ENCODE measurements at regions not wholly inside any gene's neighbourhood (a gene's known extent, or its start where the extent isn't known, plus 50 kb on each side); places are given as distances from the start of the nearest gene placed in this dataset.

- intact Hi-C loops (cut with micrococcal nuclease), result no loop called here
- Mint-ChIP-seq H3K9me3 (peaks cover 0 to 7% (median 4%) of the 10 kb centered on the region in 8 donors), H3K4me3 (no peak overlapping the region), H3K27me3 (no peaks in the 10 kb centered on the region), H3K36me3 (no peaks in the 10 kb centered on the region), H3K4me1 (no peaks in the 10 kb centered on the region), H3K27ac (no peak overlapping the region)
- H3K27ac ChIP-seq (ENCODE audit: low read depth, low read length), result no peak overlapping the region
- ChIA-PET CTCF (ENCODE audit: partially characterized antibody) (no interaction called here), POLR2A (ENCODE audit: partially characterized antibody) (no interaction called here)
- no peak overlapping the region for H3K4me3 ChIP-seq (ENCODE audit: low read length in 2 of 2)
- no peaks in the 10 kb centered on the region for H3K4me1 ChIP-seq (ENCODE audit: insufficient read depth, low read length)
- H3K36me3 ChIP-seq (ENCODE audit: insufficient read depth, low read length), result no peaks in the 10 kb centered on the region
- H3K9me3 ChIP-seq (ENCODE audit: control insufficient read depth in 1 of 2, low read length in 2 of 2), result no peaks in the 10 kb centered on the region
- no peaks in the 10 kb centered on the region for H3K27me3 ChIP-seq (ENCODE audit: insufficient read depth, low read length)
- DNase-seq, result no peak
Observed at GRCh38 chr11:91761406-91762025, 463.1 kb upstream of the FAT3 start.

GRCh38 chr11:91756829-91757480, 467.7 kb upstream of the FAT3 start:
- Mint-ChIP-seq H3K4me3 (no peak overlapping the region), H3K27me3 (no peaks in the 10 kb centered on the region), H3K27ac (no peak overlapping the region), H3K9me3 (peaks cover 0 to 11% (median 5%) of the 10 kb centered on the region in 8 donors), H3K4me1 (no peaks in the 10 kb centered on the region), H3K36me3 (no peaks in the 10 kb centered on the region)
- Histone ChIP-seq H3K4me1 (ENCODE audit: insufficient read depth, low read length) (no peaks in the 10 kb centered on the region), H3K27me3 (ENCODE audit: insufficient read depth, low read length) (no peaks in the 10 kb centered on the region), H3K4me3 (ENCODE audit: low read length in 2 of 2) (no peak overlapping the region), H3K27ac (ENCODE audit: low read depth, low read length) (no peak overlapping the region), H3K36me3 (ENCODE audit: insufficient read depth, low read length) (no peaks in the 10 kb centered on the region), H3K9me3 (ENCODE audit: control insufficient read depth in 1 of 2, low read length in 2 of 2) (no peaks in the 10 kb centered on the region)
- ChIA-PET CTCF (ENCODE audit: partially characterized antibody) (no interaction called here), POLR2A (ENCODE audit: partially characterized antibody) (no interaction called here)
- intact Hi-C loops (cut with micrococcal nuclease), result no loop called here
- no peak for DNase-seq

GRCh38 chr11:91755951-91756707, 468.5 kb upstream of the FAT3 start:
- no peak for DNase-seq
- H3K27ac Mint-ChIP-seq, result no peak overlapping the region
- Histone ChIP-seq H3K4me3 (ENCODE audit: low read length in 2 of 2) (no peak overlapping the region), H3K27ac (ENCODE audit: low read depth, low read length) (no peak overlapping the region), H3K27me3 (ENCODE audit: insufficient read depth, low read length) (no peaks in the 10 kb centered on the region), H3K4me1 (ENCODE audit: insufficient read depth, low read length) (no peaks in the 10 kb centered on the region), H3K36me3 (ENCODE audit: insufficient read depth, low read length) (no peaks in the 10 kb centered on the region), H3K9me3 (ENCODE audit: control insufficient read depth in 1 of 2, low read length in 2 of 2) (no peaks in the 10 kb centered on the region)
- H3K4me3 Mint-ChIP-seq, result no peak overlapping the region
- peaks cover 0 to 11% (median 8%) of the 10 kb centered on the region in 8 donors for H3K9me3 Mint-ChIP-seq
- no peaks in the 10 kb centered on the region for H3K4me1 Mint-ChIP-seq
- intact Hi-C loops (cut with micrococcal nuclease), result no loop called here
- H3K36me3 Mint-ChIP-seq, result no peaks in the 10 kb centered on the region
- no peaks in the 10 kb centered on the region for H3K27me3 Mint-ChIP-seq
- ChIA-PET CTCF (ENCODE audit: partially characterized antibody) (no interaction called here), POLR2A (ENCODE audit: partially characterized antibody) (no interaction called here)

DNA sequence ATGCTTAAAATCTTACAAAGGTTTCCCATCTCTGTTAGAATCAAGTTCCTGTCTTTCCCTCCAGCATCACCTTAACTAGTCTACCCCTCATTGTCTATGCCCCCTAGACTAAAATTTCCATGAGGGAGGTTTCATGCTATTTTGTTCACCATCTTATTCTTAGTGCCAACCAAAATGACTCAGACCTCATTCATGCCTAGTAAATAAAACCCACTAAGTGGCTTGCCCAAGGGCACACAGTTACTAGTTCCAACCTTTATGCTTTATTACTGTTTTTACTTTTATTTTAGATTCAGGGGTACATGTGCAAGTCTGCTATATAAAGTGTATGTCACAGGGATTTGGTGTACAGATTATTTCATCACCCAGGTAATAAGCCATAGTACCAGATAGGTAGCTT, 469.1 kb upstream of the FAT3 start:
- H3K36me3 Mint-ChIP-seq, result no peaks in the 10 kb centered on the region
- ChIA-PET CTCF (ENCODE audit: partially characterized antibody) (no interaction called here), POLR2A (ENCODE audit: partially characterized antibody) (no interaction called here)
- Histone ChIP-seq H3K27me3 (ENCODE audit: insufficient read depth, low read length) (no peaks in the 10 kb centered on the region), H3K36me3 (ENCODE audit: insufficient read depth, low read length) (no peaks in the 10 kb centered on the region), H3K4me1 (ENCODE audit: insufficient read depth, low read length) (no peaks in the 10 kb centered on the region), H3K9me3 (ENCODE audit: control insufficient read depth in 1 of 2, low read length in 2 of 2) (no peaks in the 10 kb centered on the region), H3K27ac (ENCODE audit: low read depth, low read length) (no peak overlapping the region), H3K4me3 (ENCODE audit: low read length in 2 of 2) (no peak overlapping the region)
- H3K4me3 Mint-ChIP-seq, result no peak overlapping the region
- intact Hi-C loops (cut with micrococcal nuclease), result no loop called here
- no peak for DNase-seq
- no peaks in the 10 kb centered on the region for H3K4me1 Mint-ChIP-seq
- no peak overlapping the region for H3K27ac Mint-ChIP-seq
- no peaks in the 10 kb centered on the region for H3K27me3 Mint-ChIP-seq
- peaks cover 0 to 12% (median 8%) of the 10 kb centered on the region in 8 donors for H3K9me3 Mint-ChIP-seq

GRCh38 chr11:91749251-91749650, 475.4 kb upstream of the FAT3 start:
- POLR2A ChIA-PET (ENCODE audit: partially characterized antibody), result no interaction called here

DNA sequence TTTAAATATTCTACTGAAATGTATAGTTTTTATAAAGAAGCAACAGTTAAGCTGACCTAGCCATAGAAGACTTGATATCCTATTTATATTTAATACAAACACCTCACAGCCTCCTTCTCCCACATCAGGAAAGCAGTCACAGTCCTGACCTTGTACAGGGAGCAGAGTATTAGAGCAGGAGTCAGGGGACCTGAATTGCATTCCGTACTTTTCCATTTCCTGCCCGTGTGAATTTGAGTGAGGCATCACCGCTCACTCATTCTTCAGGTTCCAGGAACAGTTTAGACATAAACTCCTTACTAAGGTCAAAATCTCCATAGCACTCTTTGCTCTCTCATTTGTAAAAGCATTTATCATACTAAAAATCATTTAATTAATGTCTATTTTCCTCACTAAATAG, 482.5 kb upstream of the FAT3 start:
- no peak for DNase-seq
- H3K4me1 ChIP-seq (ENCODE audit: insufficient read depth, low read length), result no peaks in the 10 kb centered on the region
- intact Hi-C loops (cut with micrococcal nuclease), result no loop called here
- H3K27me3 ChIP-seq (ENCODE audit: insufficient read depth, low read length), result no peaks in the 10 kb centered on the region
- H3K36me3 ChIP-seq (ENCODE audit: insufficient read depth, low read length), result no peaks in the 10 kb centered on the region
- Mint-ChIP-seq H3K4me3 (no peak overlapping the region), H3K36me3 (no peaks in the 10 kb centered on the region), H3K9me3 (peaks cover 0 to 6% (median 2%) of the 10 kb centered on the region in 8 donors), H3K27ac (no peak overlapping the region), H3K4me1 (no peaks in the 10 kb centered on the region), H3K27me3 (no peaks in the 10 kb centered on the region)
- ChIA-PET CTCF (ENCODE audit: partially characterized antibody) (no interaction called here), POLR2A (ENCODE audit: partially characterized antibody) (no interaction called here)
- no peaks in the 10 kb centered on the region for H3K9me3 ChIP-seq (ENCODE audit: control insufficient read depth in 1 of 2, low read length in 2 of 2)
- no peak overlapping the region for H3K27ac ChIP-seq (ENCODE audit: low read depth, low read length)
- no peak overlapping the region for H3K4me3 ChIP-seq (ENCODE audit: low read length in 2 of 2)

More at GRCh38 chr11:91749251-91749650, 475.4 kb upstream of the FAT3 start:
- Mint-ChIP-seq H3K4me1 (no peaks in the 10 kb centered on the region), H3K27ac (no peak overlapping the region), H3K9me3 (peaks cover 0 to 11% (median 7%) of the 10 kb centered on the region in 8 donors), H3K4me3 (no peak overlapping the region), H3K36me3 (no peaks in the 10 kb centered on the region), H3K27me3 (no peaks in the 10 kb centered on the region)
- Histone ChIP-seq H3K27ac (ENCODE audit: low read depth, low read length) (no peak overlapping the region), H3K4me1 (ENCODE audit: insufficient read depth, low read length) (no peaks in the 10 kb centered on the region), H3K4me3 (ENCODE audit: low read length in 2 of 2) (no peak overlapping the region), H3K36me3 (ENCODE audit: insufficient read depth, low read length) (no peaks in the 10 kb centered on the region), H3K27me3 (ENCODE audit: insufficient read depth, low read length) (no peaks in the 10 kb centered on the region), H3K9me3 (ENCODE audit: control insufficient read depth in 1 of 2, low read length in 2 of 2) (no peaks in the 10 kb centered on the region)
- CTCF ChIA-PET (ENCODE audit: partially characterized antibody), result no interaction called here
- DNase-seq, result no peak
- intact Hi-C loops (cut with micrococcal nuclease), result no loop called here

- no peak overlapping the region for H3K27ac ChIP-seq (ENCODE audit: low read depth, low read length)
- no peaks in the 10 kb centered on the region for H3K4me1 Mint-ChIP-seq
- H3K4me1 ChIP-seq (ENCODE audit: insufficient read depth, low read length), result no peaks in the 10 kb centered on the region
- H3K27ac Mint-ChIP-seq, result no peak overlapping the region
- CTCF ChIA-PET (ENCODE audit: partially characterized antibody), result no interaction called here
- H3K27me3 ChIP-seq (ENCODE audit: insufficient read depth, low read length), result no peaks in the 10 kb centered on the region
- no peak overlapping the region for H3K4me3 ChIP-seq (ENCODE audit: low read length in 2 of 2)
- DNase-seq, result no peak
- H3K27me3 Mint-ChIP-seq, result no peaks in the 10 kb centered on the region
- peaks cover 3 to 29% (median 16%) of the 10 kb centered on the region in 8 donors for H3K9me3 Mint-ChIP-seq
- no peaks in the 10 kb centered on the region for H3K9me3 ChIP-seq (ENCODE audit: control insufficient read depth in 1 of 2, low read length in 2 of 2)
- H3K4me3 Mint-ChIP-seq, result no peak overlapping the region
- intact Hi-C loops (cut with micrococcal nuclease), result no loop called here
- POLR2A ChIA-PET (ENCODE audit: partially characterized antibody), result no interaction called here
- no peaks in the 10 kb centered on the region for H3K36me3 Mint-ChIP-seq
- no peaks in the 10 kb centered on the region for H3K36me3 ChIP-seq (ENCODE audit: insufficient read depth, low read length)
Observed at GRCh38 chr11:91731051-91731450, 493.6 kb upstream of the FAT3 start.
